ENCODE measurements at regions not wholly inside any gene's neighbourhood (a gene's known extent, or its start where the extent isn't known, plus 50 kb on each side); places are given as distances from the start of the nearest gene placed in this dataset.

GRCh38 chr15:54719325-54719724 is 477.4 kb downstream of the RSL24D1 start:
- TF ChIP-seq CTCF (IDR thresholded peaks at IDR 0.05; ENCODE audit: low read depth, low read length) (no peak), POLR2A (IDR thresholded peaks at IDR 0.05; ENCODE audit: extremely low read depth, insufficient read length) (no peak), MYC (IDR thresholded peaks at IDR 0.05; ENCODE audit: low read depth, low read length) (no peak)
- TF ChIP-seq, protein P1, sequence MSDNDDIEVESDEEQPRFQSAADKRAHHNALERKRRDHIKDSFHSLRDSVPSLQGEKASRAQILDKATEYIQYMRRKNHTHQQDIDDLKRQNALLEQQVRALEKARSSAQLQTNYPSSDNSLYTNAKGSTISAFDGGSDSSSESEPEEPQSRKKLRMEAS (IDR thresholded peaks at IDR 0.05; ENCODE audit: low read depth, low read length) = no peak

All from NB4 (cell line).